Heart right ventricle (tissue), 16 donors: ENCODE measurements at regions not wholly inside any gene's neighbourhood (a gene's known extent, or its start where the extent isn't known, plus 50 kb on each side); places are given as distances from the start of the nearest gene placed in this dataset.
"Not testable (repeated sequence)": the region's sequence is repeated elsewhere in the genome, so short reads cannot be mapped to it uniquely, and the experiment has no call there.

ENCODE experiments used
- ATAC-seq, 8 donors: fragments of 200-7000 bp; cut with Tn5 transposase; one replicate each; pipeline ENCODE4 v1.9.1; 2020; ENCODE audit warnings: mild to moderate bottlenecking in 8 of 8, moderate library complexity in 8 of 8, moderate number of reproducible peaks in 1 of 8
- DNase-seq, 2 donors: peaks; one replicate each; pipeline ENCODE4 v3.0.0-alpha.2; 2020
- H3K27ac ChIP-seq, 10 donors: fragments of 200-600 bp; sonication (generic) in 2 of 10; one replicate each; pipeline versions ENCODE4 v1.5.0 to v1.8.0; 2020 to 2022; ENCODE audit warnings: mild to moderate bottlenecking in 3 of 10
- H3K27me3 ChIP-seq, 7 donors: fragments of 200-600 bp; one replicate each; pipeline ENCODE4 v1.8.0; 2021 to 2022; ENCODE audit warnings: mild to moderate bottlenecking in 2 of 7
- H3K36me3 ChIP-seq, 9 donors: fragments of 200-600 bp; sonication (generic) in 1 of 9; one replicate each; pipeline versions ENCODE4 v1.5.0 to v1.8.0; 2020 to 2022; ENCODE audit warnings: mild to moderate bottlenecking in 2 of 9
- H3K4me1 ChIP-seq, 9 donors: fragments of 200-600 bp; sonication (generic) in 1 of 9; one replicate each; pipeline versions ENCODE4 v1.5.0 to v1.8.0; 2020 to 2022; ENCODE audit warnings: mild to moderate bottlenecking in 4 of 9
- H3K4me3 ChIP-seq, 10 donors: fragments of 200-600 bp; sonication (generic) in 2 of 10; one replicate each; pipeline versions ENCODE4 v1.5.0 to v1.8.0; 2020 to 2022; ENCODE audit warnings: mild to moderate bottlenecking in 7 of 10, moderate library complexity in 2 of 10
- H3K9me3 ChIP-seq, 11 donors: fragments of 200-600 bp in 10 of 11; sonication (generic) in 2 of 11; one replicate each; pipeline versions ENCODE4 v1.5.0 to v1.8.0; 2013 to 2022; ENCODE audit warnings: mild to moderate bottlenecking in 2 of 11, control low read depth in 1 of 11, moderate library complexity in 1 of 11
- WGBS, 2 donors: extraction: QIAGEN DNeasy Blood & Tissue Kit; methylation state at CpG; one replicate each; pipeline ENCODE4 v1.1.7; 2013; ENCODE audit warnings: inconsistent platforms in 1 of 2; 5-methylcytosine and 5-hydroxymethylcytosine counted together
- intact Hi-C, 10 donors: fragments of 100-400 bp; cut with DNase I; formaldehyde crosslinking; loops; one replicate each; pipeline versions ENCODE4 v1.11.1 to v1.14.2; 2022
- TF ChIP-seq, protein P1 (sequence below), 9 donors: fragments of 200-600 bp; sonication (generic) in 2 of 9; IDR thresholded peaks; one replicate each; pipeline versions ENCODE4 v1.5.0 to v1.8.0; 2021 to 2022; ENCODE audit warnings: antibody characterized with exemption in 9 of 9, mild to moderate bottlenecking in 5 of 9, moderate library complexity in 1 of 9
- donor health status: Arrhythmogenic right ventricular cardiomyopathy.
- donor health status: ischemic (EF 13 %, LVEDD 7.1; RV severe dilation, severe dysfunction).
- donor health status: healthy with polysubstance abuse.
- donor health status: DM: no; HTN: yes; CAD: no.
- donor health status: DM: no; HTN: no; CAD: no.
- donor health status: ischemic (EF 25% LVEDD 6.9; RV normal size, moderate dysfunction).
- donor health status: ischemic (EF 25% LVEDD 5.7; RV mildly dilated, moderate dysfunction).
- donor health status: healthy.
- donor health status: DM: yes; HTN: yes; CAD: no.
- donor health status: Ischemic cardiomyopathy.
- donor health status: ischemic (EF 35%, LVEDD 5.7; RV mildly dilated, moderate dysfunction).
- donor health status: nonischemic (EF 11% LVEDD 7.7; RV severe dilation, severe dysfunction).
- donor health status: DM: yes; HTN: yes; CAD: no.
- donor health status: PGD.
- donor health status: ischemic (EF 29% LVEDD 5.4; RV normal size, mild dysfunction).
- donor health status: nonischemic (EF 23%, LVEDD 6.1; RV moderate dilation, normal function).

DNA sequence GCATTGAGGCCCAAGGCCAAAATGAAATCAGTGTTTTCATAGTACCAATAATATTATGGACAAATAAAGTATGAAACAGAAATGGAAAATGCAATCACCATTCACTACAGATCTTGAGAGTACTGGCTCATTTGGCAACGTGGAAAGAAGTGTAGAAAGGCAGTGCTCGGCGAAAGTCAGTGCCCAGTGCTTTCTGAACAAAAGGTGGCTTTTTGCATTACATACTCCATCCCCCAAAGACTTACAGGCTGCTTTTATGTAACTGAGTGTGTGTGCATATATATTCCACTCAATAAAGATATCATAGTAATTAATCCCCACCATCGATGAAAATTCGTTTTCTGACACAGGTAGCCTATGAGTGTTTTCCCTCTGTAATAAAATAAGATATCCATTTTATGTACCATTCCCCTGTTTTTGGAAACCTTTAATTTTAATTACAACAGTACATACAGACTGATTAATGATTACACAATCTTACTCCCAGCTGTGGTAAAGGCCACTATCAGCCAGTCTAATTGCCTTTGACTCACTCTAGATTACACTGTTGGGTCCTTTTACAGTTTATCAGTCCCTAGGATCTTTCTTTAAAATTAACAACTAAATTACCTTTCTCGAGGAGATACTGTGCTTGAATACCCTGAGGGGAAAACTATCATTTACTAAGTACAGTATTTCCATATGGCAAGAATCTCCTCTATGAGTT lies 65.9 kb downstream of the MAD2L1 start:
- DNase-seq (no peak), ATAC-seq (no peak)
- Histone ChIP-seq H3K4me3 (no peak overlapping the region), H3K4me1 (no peaks in the 10 kb centered on the region), H3K27ac (no peak overlapping the region), H3K9me3 (no peaks in the 10 kb centered on the region), H3K27me3 (no peaks in the 10 kb centered on the region), H3K36me3 (no peaks in the 10 kb centered on the region)
- TF ChIP-seq, protein P1, sequence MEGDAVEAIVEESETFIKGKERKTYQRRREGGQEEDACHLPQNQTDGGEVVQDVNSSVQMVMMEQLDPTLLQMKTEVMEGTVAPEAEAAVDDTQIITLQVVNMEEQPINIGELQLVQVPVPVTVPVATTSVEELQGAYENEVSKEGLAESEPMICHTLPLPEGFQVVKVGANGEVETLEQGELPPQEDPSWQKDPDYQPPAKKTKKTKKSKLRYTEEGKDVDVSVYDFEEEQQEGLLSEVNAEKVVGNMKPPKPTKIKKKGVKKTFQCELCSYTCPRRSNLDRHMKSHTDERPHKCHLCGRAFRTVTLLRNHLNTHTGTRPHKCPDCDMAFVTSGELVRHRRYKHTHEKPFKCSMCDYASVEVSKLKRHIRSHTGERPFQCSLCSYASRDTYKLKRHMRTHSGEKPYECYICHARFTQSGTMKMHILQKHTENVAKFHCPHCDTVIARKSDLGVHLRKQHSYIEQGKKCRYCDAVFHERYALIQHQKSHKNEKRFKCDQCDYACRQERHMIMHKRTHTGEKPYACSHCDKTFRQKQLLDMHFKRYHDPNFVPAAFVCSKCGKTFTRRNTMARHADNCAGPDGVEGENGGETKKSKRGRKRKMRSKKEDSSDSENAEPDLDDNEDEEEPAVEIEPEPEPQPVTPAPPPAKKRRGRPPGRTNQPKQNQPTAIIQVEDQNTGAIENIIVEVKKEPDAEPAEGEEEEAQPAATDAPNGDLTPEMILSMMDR (IDR thresholded peaks at IDR 0.05) = no peak
- WGBS, 2 donors = 71 to 73% methylated on average over 6 of the region's 6 CpGs
- intact Hi-C loops = no loop called here

DNA sequence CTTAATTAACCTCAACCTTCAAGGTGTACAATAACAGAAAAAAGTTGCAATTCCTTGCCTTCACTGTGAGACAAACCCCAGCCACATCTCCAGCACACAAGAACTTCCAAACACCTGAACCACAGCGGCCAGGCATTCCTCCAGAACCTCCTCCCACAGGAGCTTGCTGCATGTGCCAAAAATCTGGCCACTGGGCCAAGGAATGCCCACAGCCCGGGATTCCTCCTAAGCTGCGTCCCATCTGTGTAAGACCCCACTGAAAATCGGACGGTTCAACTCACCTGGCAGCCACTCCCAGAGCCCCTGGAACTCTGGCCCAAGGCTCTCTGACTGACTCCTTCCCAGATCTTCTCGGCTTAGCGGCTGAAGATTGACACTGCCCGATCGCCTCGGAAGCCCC lies 70.6 kb downstream of the MAD2L1 start:
- H3K9me3 ChIP-seq, H3K4me1 ChIP-seq: not testable (repeated sequence)
- WGBS, 2 donors = 88 to 94% methylated on average over 9 to 10 of the region's 10 CpGs

DNA sequence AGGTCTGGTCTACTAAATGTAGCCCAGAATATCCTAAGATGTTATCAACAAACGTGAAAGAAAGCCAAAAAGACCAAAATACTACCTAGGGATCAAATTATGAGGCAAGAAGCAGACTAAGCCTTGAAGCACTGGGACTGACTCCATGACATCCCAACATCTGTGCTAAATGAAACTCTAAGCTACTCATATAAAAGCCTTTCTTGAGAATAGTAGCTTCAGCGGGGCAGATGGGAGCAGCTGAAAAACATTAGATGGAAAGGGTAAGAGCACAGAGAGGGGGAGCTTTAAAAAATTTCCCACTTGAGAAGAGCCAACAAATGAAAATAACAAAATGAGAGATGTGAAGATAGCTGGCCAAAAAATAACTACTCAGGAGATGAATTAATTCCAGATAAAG lies 81.7 kb downstream of the MAD2L1 start:
- WGBS, 2 donors = 40 to 51% methylated on average over 2 of the region's 2 CpGs
- intact Hi-C loops = no loop called here
- peak overlapping the region in 1 of 10 donors; percentile 48 for H3K27ac ChIP-seq
- H3K4me1 ChIP-seq = peaks cover 0 to 6% (median 0%) of the 10 kb centered on the region in 9 donors
- TF ChIP-seq, protein P1 (IDR thresholded peaks at IDR 0.05) = no peak
- DNase-seq (no peak), ATAC-seq (peak in 5 of 8 donors; percentile 38 to 64 (median 60))
- H3K9me3 ChIP-seq = no peaks in the 10 kb centered on the region
- no peaks in the 10 kb centered on the region for H3K36me3 ChIP-seq
- H3K4me3 ChIP-seq = no peak overlapping the region
- H3K27me3 ChIP-seq = no peaks in the 10 kb centered on the region

More for the DNA sequence above, 70.6 kb downstream of the MAD2L1 start:
- DNase-seq, H3K36me3 ChIP-seq, H3K4me3 ChIP-seq, intact Hi-C loops, H3K27me3 ChIP-seq, H3K27ac ChIP-seq, ATAC-seq: not testable (repeated sequence)

DNA sequence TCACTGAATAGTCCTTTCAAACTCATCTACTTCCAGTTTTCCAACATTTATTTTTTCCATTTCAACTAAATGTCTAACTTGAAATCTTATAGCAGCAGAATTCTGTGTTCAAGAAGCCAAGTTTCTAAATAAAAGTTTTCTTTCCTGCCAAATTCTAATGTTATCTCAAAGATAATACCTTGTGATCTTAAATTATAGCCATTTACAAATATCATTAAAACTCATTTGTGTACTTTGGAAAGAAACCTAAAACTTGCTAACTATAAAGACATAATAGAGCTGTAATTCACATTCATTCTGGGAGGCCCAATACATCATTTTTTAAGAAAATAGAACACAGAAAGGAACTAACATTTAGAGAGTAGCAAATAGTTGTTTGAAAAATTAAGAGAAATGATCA lies 83.9 kb downstream of the MAD2L1 start:
- Histone ChIP-seq H3K27ac (no peak overlapping the region), H3K27me3 (no peaks in the 10 kb centered on the region), H3K36me3 (no peaks in the 10 kb centered on the region), H3K9me3 (no peaks in the 10 kb centered on the region), H3K4me3 (no peak overlapping the region), H3K4me1 (peaks cover 0 to 6% (median 0%) of the 10 kb centered on the region in 9 donors)
- DNase-seq (no peak), ATAC-seq (no peak)
- intact Hi-C loops = no loop called here
- TF ChIP-seq, protein P1 (IDR thresholded peaks at IDR 0.05) = no peak

DNA sequence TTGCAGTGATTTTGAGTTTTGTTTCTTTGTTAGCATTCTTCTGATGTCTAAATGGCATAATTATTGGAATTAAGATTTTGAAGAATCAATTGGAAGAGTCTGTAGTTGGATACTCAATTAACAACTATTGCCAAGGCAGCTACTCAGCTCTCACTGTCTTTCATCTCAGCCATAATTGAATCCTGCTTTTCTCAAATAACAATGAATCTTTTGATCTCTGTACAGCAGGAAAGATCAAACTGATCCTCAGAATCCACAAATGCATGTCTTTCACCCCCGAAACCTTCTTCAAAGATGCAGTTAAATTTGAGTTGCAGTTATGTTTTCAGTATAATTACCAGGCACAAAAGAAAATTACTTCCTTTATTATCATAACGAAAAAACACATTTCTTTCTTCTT lies 86.2 kb downstream of the MAD2L1 start:
- H3K4me1 ChIP-seq = peaks cover 0 to 6% (median 0%) of the 10 kb centered on the region in 9 donors
- TF ChIP-seq, protein P1 (IDR thresholded peaks at IDR 0.05) = no peak
- no peak for ATAC-seq
- DNase-seq = no peak
- intact Hi-C loops = no loop called here
- H3K4me3 ChIP-seq = no peak overlapping the region
- H3K36me3 ChIP-seq = no peaks in the 10 kb centered on the region
- 82 to 88% methylated on average over 2 of the region's 2 CpGs for WGBS, 2 donors
- H3K27me3 ChIP-seq = no peaks in the 10 kb centered on the region
- no peak overlapping the region for H3K27ac ChIP-seq
- no peaks in the 10 kb centered on the region for H3K9me3 ChIP-seq
